Endothelial cell of umbilical vein (primary cell): ENCODE measurements at regions not wholly inside any gene's neighbourhood (a gene's known extent, or its start where the extent isn't known, plus 50 kb on each side); places are given as distances from the start of the nearest gene placed in this dataset.

Experiments
- BruUV-seq: library from RNA; stranded (reverse); fragments of 400-500 nt; replicated peaks from 2 replicates; lab custom pipeline; 2021; lab: Mats Ljungman, UMichigan
- CTCF ChIA-PET: fragments of 300-600, 350-600 bp; sonication (Branson Sonifier 250); formaldehyde crosslinking; loops from one replicate; lab custom pipeline; 2021; ENCODE audit warnings: antibody characterized with exemption, inconsistent platforms; lab: Charles Lee
- POLR2A ChIA-PET: fragments of 300-600, 350-600 bp; sonication (Branson Sonifier 250); formaldehyde crosslinking; loops from one replicate; lab custom pipeline; 2021; ENCODE audit warnings: antibody characterized with exemption, inconsistent platforms; lab: Charles Lee
- DNase-seq: peaks from one replicate; pipeline ENCODE4 v3.0.0-alpha.2; 2011; ENCODE audit warnings: low read depth, low spot score
- FAIRE-seq: peaks from 2 replicates; lab custom pipeline; 2011; peaks lifted over from hg19 to GRCh38; lab: Jason Lieb, UNC
- H2AFZ ChIP-seq: 2 replicates; pipeline ENCODE4 v1.6.0; 2012; ENCODE audit warnings: low read depth, low read length, control low read depth, inconsistent platforms
- H3K27ac ChIP-seq: 2 replicates; pipeline ENCODE4 v1.5.1; 2011; ENCODE audit warnings: low read depth, mild to moderate bottlenecking, control low read depth, low read length, moderate library complexity; ENCODE audit not compliant: insufficient read depth
- H3K27me3 ChIP-seq, 2 experiments: 2 replicates each; pipeline versions ENCODE4 v1.6.0 to v1.6.1; 2011; ENCODE audit warnings: low read length in 2 of 2, mixed read lengths in 1 of 2; ENCODE audit not compliant: control insufficient read depth in 2 of 2, insufficient read depth in 2 of 2
- H3K36me3 ChIP-seq, 2 experiments: 2 replicates in 1 of 2; 3 replicates in 1 of 2; pipeline ENCODE4 v1.5.1; 2011; ENCODE audit warnings: low read length in 2 of 2, mild to moderate bottlenecking in 1 of 2, moderate library complexity in 1 of 2; ENCODE audit not compliant: control insufficient read depth in 2 of 2, insufficient read depth in 2 of 2; ENCODE audit errors: extremely low read depth in 1 of 2
- H3K4me1 ChIP-seq: 3 replicates; pipeline ENCODE4 v1.5.1; 2011; ENCODE audit warnings: mild to moderate bottlenecking, low read length; ENCODE audit not compliant: control insufficient read depth, insufficient read depth; ENCODE audit errors: extremely low read depth
- H3K4me2 ChIP-seq: 2 replicates; pipeline ENCODE4 v1.6.1; 2011; ENCODE audit warnings: low read length, control low read depth, mixed read lengths; ENCODE audit not compliant: insufficient read depth
- H3K4me3 ChIP-seq, 3 experiments: fragments of 200-600 bp in 1 of 3; sonication (generic), shearing (Covaris generic) in 1 of 3; replicated peaks in 1 of 3; 2 replicates each; pipeline ENCODE4 v1.5.1; 2011 to 2016; ENCODE audit warnings: control low read depth in 3 of 3, low read length in 3 of 3, mild to moderate bottlenecking in 2 of 3, inconsistent platforms in 1 of 3, low read depth in 1 of 3, moderate library complexity in 1 of 3; ENCODE audit not compliant: insufficient read depth in 1 of 3
- H3K79me2 ChIP-seq: 2 replicates; pipeline ENCODE4 v1.6.0; 2012; ENCODE audit warnings: low read length, inconsistent platforms; ENCODE audit not compliant: control insufficient read depth, insufficient read depth
- H3K9ac ChIP-seq: replicated peaks from 2 replicates; pipeline ENCODE3; 2011; ENCODE audit warnings: low read length, control low read depth; ENCODE audit not compliant: insufficient read depth; ENCODE audit errors: extremely low read depth
- H3K9me1 ChIP-seq: replicated peaks from 3 replicates; pipeline ENCODE4 v1.6.0; 2011; ENCODE audit warnings: mild to moderate bottlenecking, low read length; ENCODE audit not compliant: control insufficient read depth, insufficient read depth; ENCODE audit errors: extremely low read depth
- H3K9me3 ChIP-seq: replicated peaks from 2 replicates; pipeline ENCODE4 v1.5.1; 2012; ENCODE audit warnings: low read length, inconsistent platforms; ENCODE audit not compliant: control insufficient read depth, insufficient read depth
- H4K20me1 ChIP-seq: replicated peaks from 2 replicates; pipeline ENCODE3; 2011; ENCODE audit warnings: mild to moderate bottlenecking, low read length; ENCODE audit not compliant: control insufficient read depth, insufficient read depth; ENCODE audit errors: extremely low read depth
- EZH2 ChIP-seq: IDR thresholded peaks from 2 replicates; pipeline ENCODE4 v1.6.1; 2012; ENCODE audit warnings: borderline replicate concordance, low read depth, mild to moderate bottlenecking, moderate library complexity, low read length, inconsistent platforms; ENCODE audit not compliant: severe bottlenecking
- FOS ChIP-seq: IDR thresholded peaks from 2 replicates; pipeline ENCODE4 v1.6.1; 2011; ENCODE audit warnings: mild to moderate bottlenecking, low read length, moderate library complexity, borderline replicate concordance; ENCODE audit not compliant: insufficient read depth
- GATA2 ChIP-seq: IDR thresholded peaks from 2 replicates; pipeline ENCODE4 v1.7.0; 2011; ENCODE audit warnings: low read depth, mild to moderate bottlenecking, moderate library complexity, mixed read lengths, low read length; ENCODE audit not compliant: insufficient read length, insufficient read depth
- JUN ChIP-seq: IDR thresholded peaks from 2 replicates; pipeline ENCODE4 v1.6.1; 2011; ENCODE audit warnings: borderline replicate concordance, low read depth; ENCODE audit not compliant: insufficient read length, insufficient read depth
- MYC ChIP-seq: IDR thresholded peaks from one replicate; pipeline ENCODE4 v1.6.1; 2011; ENCODE audit warnings: mild to moderate bottlenecking, low read depth, low read length
- POLR2A ChIP-seq: IDR thresholded peaks from 2 replicates; pipeline ENCODE4 v1.6.1; 2012; ENCODE audit warnings: low read depth, mild to moderate bottlenecking, control low read depth, low read length
- POLR2AphosphoS5 ChIP-seq: IDR thresholded peaks from 2 replicates; pipeline ENCODE4 v1.6.1; 2012; ENCODE audit warnings: low read depth, mild to moderate bottlenecking, control low read depth, low read length, moderate library complexity; ENCODE audit not compliant: insufficient read depth
- dilution Hi-C: fragments of 300-500 bp; cut with MboI; formaldehyde crosslinking; loops from one replicate; pipeline ENCODE4 v1.15.0; 2019; ENCODE audit warnings: low sequenced_read_pairs; ENCODE audit not compliant: extremely low pct_ligation_motif_present
- intact Hi-C: fragments of 100-400 bp; cut with micrococcal nuclease; formaldehyde crosslinking; loops from one replicate; pipeline ENCODE4 v1.10.0; 2022
- TF ChIP-seq, protein P1 (sequence below), 2 donors: IDR thresholded peaks; 1 replicate in 1 of 2; 2 replicates in 1 of 2; pipeline ENCODE4 v1.5.1; 2011; ENCODE audit warnings: low read length in 2 of 2, mild to moderate bottlenecking in 2 of 2, moderate library complexity in 2 of 2, control low read depth in 1 of 2, inconsistent platforms in 1 of 2, low read depth in 1 of 2; ENCODE audit not compliant: insufficient read depth in 1 of 2; ENCODE audit errors: extremely low read depth in 1 of 2
- TF ChIP-seq, protein P2 (sequence below): IDR thresholded peaks from 2 replicates; pipeline ENCODE4 v1.6.1; 2011; ENCODE audit not compliant: insufficient read depth, insufficient read length

DNA sequence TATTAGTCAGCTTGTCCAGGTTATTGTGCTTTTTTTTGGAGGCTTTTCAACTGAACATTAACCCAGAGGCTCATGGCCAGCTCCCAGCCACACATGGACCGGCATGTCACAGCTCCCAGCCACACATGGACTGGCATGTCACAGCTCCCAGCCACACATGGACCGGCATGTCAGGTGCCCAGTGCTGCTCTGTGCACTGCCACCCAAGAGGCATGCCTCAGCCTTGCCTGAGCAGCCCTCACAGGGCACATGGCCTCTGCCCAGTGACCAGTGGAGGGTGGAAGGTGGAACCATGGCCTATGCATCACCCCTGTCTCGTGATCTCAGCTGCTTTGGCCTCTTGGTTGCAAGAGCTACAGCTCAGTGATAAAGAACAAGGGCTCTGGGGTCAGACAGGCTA is 119.8 kb downstream of the OAT start:
- no TSS peak for BruUV-seq
- Histone ChIP-seq H3K27ac (no peak overlapping the region), H3K4me1 (no peaks in the 10 kb centered on the region), H3K4me3 (no peak overlapping the region), H4K20me1 (no peaks in the 10 kb centered on the region), H2AFZ (no peak overlapping the region), H3K4me2 (no peak overlapping the region), H3K27me3 (no peaks in the 10 kb centered on the region), H3K9ac (no peak overlapping the region), H3K79me2 (no peaks in the 10 kb centered on the region), H3K36me3 (no peaks in the 10 kb centered on the region), H3K9me1 (no peaks in the 10 kb centered on the region), H3K9me3 (no peaks in the 10 kb centered on the region)
- TF ChIP-seq GATA2, result no peak
- no peak for TF ChIP-seq JUN
- TF ChIP-seq FOS, result no peak
- no peak for TF ChIP-seq POLR2AphosphoS5
- TF ChIP-seq EZH2, result no peak
- TF ChIP-seq, protein P1, sequence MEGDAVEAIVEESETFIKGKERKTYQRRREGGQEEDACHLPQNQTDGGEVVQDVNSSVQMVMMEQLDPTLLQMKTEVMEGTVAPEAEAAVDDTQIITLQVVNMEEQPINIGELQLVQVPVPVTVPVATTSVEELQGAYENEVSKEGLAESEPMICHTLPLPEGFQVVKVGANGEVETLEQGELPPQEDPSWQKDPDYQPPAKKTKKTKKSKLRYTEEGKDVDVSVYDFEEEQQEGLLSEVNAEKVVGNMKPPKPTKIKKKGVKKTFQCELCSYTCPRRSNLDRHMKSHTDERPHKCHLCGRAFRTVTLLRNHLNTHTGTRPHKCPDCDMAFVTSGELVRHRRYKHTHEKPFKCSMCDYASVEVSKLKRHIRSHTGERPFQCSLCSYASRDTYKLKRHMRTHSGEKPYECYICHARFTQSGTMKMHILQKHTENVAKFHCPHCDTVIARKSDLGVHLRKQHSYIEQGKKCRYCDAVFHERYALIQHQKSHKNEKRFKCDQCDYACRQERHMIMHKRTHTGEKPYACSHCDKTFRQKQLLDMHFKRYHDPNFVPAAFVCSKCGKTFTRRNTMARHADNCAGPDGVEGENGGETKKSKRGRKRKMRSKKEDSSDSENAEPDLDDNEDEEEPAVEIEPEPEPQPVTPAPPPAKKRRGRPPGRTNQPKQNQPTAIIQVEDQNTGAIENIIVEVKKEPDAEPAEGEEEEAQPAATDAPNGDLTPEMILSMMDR (IDR thresholded peaks at IDR 0.05; ENCODE audit: extremely low read depth in 1 of 2, insufficient read depth in 1 of 2, low read depth in 1 of 2, low read length in 2 of 2), result no peak
- TF ChIP-seq, protein P2, sequence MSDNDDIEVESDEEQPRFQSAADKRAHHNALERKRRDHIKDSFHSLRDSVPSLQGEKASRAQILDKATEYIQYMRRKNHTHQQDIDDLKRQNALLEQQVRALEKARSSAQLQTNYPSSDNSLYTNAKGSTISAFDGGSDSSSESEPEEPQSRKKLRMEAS, result no peak
- TF ChIP-seq POLR2A, result no peak
- no peak for TF ChIP-seq MYC
- FAIRE-seq, result no peak
- DNase-seq, result no peak
- CTCF ChIA-PET, result no interaction called here
- POLR2A ChIA-PET, result no interaction called here
- intact Hi-C loops (no loop called here), dilution Hi-C loops (no loop called here)
